ENCODE measurements at regions not wholly inside any gene's neighbourhood (a gene's known extent, or its start where the extent isn't known, plus 50 kb on each side); places are given as distances from the start of the nearest gene placed in this dataset.

GRCh38 chr9:84153885-84154284 lies 173.3 kb downstream of the RMI1 start:
- TF ChIP-seq, protein P1, sequence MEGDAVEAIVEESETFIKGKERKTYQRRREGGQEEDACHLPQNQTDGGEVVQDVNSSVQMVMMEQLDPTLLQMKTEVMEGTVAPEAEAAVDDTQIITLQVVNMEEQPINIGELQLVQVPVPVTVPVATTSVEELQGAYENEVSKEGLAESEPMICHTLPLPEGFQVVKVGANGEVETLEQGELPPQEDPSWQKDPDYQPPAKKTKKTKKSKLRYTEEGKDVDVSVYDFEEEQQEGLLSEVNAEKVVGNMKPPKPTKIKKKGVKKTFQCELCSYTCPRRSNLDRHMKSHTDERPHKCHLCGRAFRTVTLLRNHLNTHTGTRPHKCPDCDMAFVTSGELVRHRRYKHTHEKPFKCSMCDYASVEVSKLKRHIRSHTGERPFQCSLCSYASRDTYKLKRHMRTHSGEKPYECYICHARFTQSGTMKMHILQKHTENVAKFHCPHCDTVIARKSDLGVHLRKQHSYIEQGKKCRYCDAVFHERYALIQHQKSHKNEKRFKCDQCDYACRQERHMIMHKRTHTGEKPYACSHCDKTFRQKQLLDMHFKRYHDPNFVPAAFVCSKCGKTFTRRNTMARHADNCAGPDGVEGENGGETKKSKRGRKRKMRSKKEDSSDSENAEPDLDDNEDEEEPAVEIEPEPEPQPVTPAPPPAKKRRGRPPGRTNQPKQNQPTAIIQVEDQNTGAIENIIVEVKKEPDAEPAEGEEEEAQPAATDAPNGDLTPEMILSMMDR (IDR thresholded peaks at IDR 0.05; ENCODE audit: low read depth, low read length) = no peak

DNA sequence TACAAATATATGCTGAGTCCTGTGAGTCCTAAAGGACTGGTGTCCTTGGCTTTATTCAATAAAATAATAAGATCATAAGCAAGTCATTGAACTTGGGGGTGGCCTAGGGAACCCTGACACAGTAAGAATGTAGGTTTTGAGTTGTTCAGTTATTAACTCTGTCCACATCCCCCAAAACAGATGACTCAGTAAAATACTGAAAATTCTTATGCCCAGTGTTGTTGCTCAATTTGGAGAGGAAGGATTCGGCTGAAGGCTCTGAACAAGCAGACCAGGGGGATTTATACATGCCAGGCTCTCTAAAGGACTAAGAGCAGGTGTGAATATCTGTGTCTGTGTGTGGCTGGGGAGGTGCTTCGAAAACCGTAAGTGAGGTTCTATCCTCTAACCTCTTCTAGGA lies 173.7 kb downstream of the RMI1 start:
- TF ChIP-seq, protein P1 (IDR thresholded peaks at IDR 0.05; ENCODE audit: low read depth, low read length) = no peak
- H3K4me3 ChIP-seq (ENCODE audit: low read depth, low read length) = no peak overlapping the region

More at GRCh38 chr9:84153885-84154284, 173.3 kb downstream of the RMI1 start:
- no peak overlapping the region for H3K4me3 ChIP-seq (ENCODE audit: low read depth, low read length)

DNA sequence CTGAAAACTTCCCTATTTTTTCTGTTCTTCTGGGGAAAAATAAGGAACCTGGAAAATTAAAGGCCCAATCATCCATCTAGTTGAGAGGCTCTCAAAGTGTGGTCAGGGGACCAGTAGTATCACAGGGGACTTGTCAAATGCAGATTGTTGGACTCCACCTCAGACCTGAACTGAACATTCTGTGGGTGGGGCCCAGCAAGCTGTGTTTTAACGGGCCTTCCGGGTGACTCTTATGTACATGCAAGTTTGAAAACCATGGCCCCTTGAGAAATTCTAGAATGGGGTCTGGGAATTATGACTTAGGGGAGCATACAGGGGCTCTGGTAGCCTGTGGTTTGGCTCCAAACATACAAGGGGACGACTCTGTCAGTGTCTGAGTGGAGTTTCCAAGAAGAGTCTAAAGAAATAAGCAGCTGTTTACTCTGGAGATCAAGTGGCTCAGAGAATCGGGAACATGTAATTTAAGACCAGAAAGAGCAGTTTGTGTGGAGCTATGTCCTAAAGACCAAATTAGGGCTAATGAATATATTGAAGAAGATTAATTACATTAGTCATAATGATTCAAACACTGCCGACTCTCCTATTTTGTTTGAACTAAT lies 177.4 kb downstream of the SLC28A3 start:
- TF ChIP-seq, protein P1 (IDR thresholded peaks at IDR 0.05; ENCODE audit: low read depth, low read length) = no peak
- no peak overlapping the region for H3K4me3 ChIP-seq (ENCODE audit: low read depth, low read length)

DNA sequence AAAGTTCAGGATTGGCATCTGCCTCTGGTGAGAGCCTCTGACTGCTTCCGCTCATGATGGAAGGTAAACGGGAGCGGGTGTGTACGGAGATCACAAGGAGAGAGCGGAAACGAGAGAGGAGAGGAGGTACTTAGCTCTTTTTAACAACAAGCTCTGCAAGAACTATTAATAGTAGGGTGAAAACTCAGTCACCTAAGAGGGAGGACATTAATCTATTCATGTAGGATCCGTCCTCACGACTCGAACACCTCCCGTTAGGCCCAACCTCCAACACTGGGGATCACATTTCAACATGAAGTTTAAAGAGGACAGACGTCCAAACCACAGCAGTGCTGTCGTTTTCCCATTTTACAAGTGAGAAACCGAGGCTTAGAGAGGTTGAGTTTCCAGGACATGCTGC lies 173.7 kb downstream of the SLC28A3 start:
- no peak overlapping the region for H3K4me3 ChIP-seq (ENCODE audit: low read depth, low read length)
- TF ChIP-seq, protein P1 (IDR thresholded peaks at IDR 0.05; ENCODE audit: low read depth, low read length) = no peak

DNA sequence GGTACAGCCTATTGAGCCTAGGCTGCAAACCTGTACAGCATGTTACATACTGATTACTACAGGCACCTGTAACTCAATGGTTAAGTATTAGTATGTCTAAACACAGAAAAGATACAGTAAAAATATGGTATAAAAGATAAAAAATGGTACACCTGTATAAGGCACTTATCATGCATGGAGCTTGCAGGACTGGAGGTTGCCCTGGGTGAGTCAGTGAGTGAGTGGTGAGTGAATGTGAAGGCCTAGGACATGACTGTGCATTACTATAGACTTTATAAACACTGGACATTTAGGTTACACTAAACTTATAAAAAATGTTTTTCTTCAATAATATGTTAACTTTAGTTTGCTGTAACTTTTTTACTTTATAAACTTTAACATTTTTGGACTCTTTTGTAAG lies 171.3 kb downstream of the SLC28A3 start:
- TF ChIP-seq, protein P1 (IDR thresholded peaks at IDR 0.05; ENCODE audit: low read depth, low read length) = no peak
- no peak overlapping the region for H3K4me3 ChIP-seq (ENCODE audit: low read depth, low read length)

GRCh38 chr9:84170521-84171141 lies 169.9 kb downstream of the SLC28A3 start:
- H3K4me3 ChIP-seq (ENCODE audit: low read depth, low read length) = no peak overlapping the region
- TF ChIP-seq, protein P1 (IDR thresholded peaks at IDR 0.05; ENCODE audit: low read depth, low read length) = no peak

DNA sequence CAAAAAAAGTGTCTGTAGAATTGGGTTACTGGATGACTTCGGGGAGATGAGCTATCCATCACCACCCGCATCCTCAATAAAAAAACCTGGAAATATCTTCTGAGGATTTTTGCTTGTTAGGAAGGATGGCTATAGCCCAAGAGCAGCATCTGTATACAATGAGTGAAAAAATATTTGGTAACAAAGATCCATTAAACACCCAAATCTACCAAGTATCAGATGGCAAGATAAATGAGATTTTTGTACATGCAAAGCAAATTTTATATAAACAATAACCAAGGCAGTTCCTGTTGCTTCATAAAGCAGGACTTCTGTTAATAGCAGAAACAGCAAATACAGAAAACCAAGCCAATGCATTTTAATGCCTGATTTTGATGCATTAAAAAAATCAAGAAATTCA lies 166.6 kb downstream of the SLC28A3 start:
- TF ChIP-seq, protein P1 (IDR thresholded peaks at IDR 0.05; ENCODE audit: low read depth, low read length) = no peak
- no peak overlapping the region for H3K4me3 ChIP-seq (ENCODE audit: low read depth, low read length)

Measured in WI38 (cell line).